ENCODE measurements at regions not wholly inside any gene's neighbourhood (a gene's known extent, or its start where the extent isn't known, plus 50 kb on each side); places are given as distances from the start of the nearest gene placed in this dataset.
"Not testable (repeated sequence)": the region's sequence is repeated elsewhere in the genome, so short reads cannot be mapped to it uniquely, and the experiment has no call there.

DNA sequence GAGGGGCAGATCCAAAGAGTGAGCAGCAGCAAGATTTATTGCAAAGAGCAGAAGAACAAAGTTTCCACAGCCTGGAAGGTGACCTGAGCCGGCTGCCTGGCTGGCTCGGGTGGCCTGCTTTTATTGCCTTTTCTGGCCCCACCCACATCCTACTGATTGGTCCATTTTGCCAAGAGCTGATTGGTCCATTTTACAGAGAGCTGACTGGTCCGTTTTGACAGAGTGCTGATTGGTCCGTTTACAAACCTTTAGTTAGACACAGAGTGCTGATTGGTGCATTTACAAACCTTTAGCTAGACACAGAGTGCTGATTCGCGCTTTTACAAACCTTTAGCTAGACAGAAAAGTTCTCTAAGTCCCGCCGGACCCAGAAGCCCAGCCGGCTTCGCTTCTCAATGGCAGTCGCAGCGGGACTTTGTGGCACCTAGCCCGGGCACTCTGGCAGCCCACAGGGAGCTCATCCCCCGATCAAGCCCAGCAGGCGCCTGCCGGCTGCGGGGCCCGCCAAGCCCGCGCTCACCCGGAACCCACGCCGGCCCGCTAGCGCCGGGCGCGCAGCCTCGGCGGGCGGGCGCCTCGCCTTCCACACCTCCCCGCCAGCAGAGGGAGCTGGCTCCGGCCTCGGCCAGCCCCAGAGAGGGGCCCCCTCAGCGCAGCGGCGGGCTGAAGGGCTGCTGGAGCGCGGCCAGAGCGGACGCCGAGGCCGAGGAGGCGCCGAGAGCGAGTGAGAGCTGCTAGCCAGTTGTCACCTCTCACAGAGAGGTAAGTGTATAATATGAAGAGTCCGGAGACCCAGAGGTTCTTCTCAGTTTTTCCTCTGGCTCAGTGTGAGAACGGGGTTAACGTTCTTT lies 339.2 kb downstream of the CHL1 start:
- no peak for FAIRE-seq
- no peak for DNase-seq (ENCODE audit: insufficient read length)
- TF ChIP-seq TAF1 (IDR thresholded peaks at IDR 0.05; ENCODE audit: borderline replicate concordance, low read depth, low read length) (no peak), POLR2A (IDR thresholded peaks at IDR 0.05; ENCODE audit: low read depth, low read length) (no peak), POLR2AphosphoS5 (IDR thresholded peaks at IDR 0.05; ENCODE audit: low read depth, low read length) (no peak)

GRCh38 chr3:536417-536813 lies 339.9 kb downstream of the CHL1 start:
- no peak for FAIRE-seq
- TF ChIP-seq POLR2A (IDR thresholded peaks at IDR 0.05; ENCODE audit: low read depth, low read length) = no peak
- TF ChIP-seq TAF1 (IDR thresholded peaks at IDR 0.05; ENCODE audit: borderline replicate concordance, low read depth, low read length) = no peak
- DNase-seq (ENCODE audit: insufficient read length) = no peak

DNA sequence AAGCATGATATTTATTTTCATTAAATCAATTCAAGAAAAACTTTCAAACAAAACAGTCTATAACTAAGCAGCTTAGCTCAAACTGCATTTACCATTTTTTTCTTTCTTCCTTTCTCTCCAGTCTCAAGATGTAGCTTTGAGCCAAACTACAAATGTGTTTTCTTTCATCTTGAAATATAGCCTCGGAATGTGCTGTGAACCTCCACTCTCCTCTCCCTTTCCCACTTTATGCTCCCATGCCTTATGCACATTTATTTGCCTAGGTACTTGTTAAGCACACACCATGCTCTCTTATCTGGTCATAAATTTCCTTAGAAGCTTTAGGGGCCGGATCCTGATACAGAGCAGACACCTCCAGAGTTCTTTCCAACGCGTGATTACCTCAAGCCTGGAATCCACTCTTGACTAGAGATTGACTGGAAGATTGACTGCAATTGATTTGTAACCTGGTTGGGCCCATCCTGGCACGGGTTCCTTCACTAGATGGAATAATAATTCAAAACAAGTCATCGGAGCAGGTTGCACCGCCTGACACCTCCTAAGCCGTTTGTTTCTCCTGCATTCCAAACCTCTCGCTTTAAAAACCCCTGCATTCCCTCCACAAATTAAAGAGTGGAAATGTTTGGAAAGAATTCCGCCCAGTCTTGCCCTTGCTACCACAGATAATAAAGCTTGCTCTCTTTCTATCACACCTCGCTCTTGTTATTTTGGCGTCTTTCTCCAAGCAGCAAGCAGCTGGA lies 344.7 kb downstream of the CHL1 start:
- no peak for TF ChIP-seq TAF1 (IDR thresholded peaks at IDR 0.05; ENCODE audit: borderline replicate concordance, low read depth, low read length)
- TF ChIP-seq POLR2AphosphoS5 (IDR thresholded peaks at IDR 0.05; ENCODE audit: low read depth, low read length) = no peak
- no peak for TF ChIP-seq POLR2A (IDR thresholded peaks at IDR 0.05; ENCODE audit: low read depth, low read length)
- DNase-seq (ENCODE audit: insufficient read length) = no peak
- FAIRE-seq = no peak

- FAIRE-seq = no peak
- TF ChIP-seq TAF1 (IDR thresholded peaks at IDR 0.05; ENCODE audit: borderline replicate concordance, low read depth, low read length) (no peak), POLR2AphosphoS5 (IDR thresholded peaks at IDR 0.05; ENCODE audit: low read depth, low read length) (no peak), POLR2A (IDR thresholded peaks at IDR 0.05; ENCODE audit: low read depth, low read length) (no peak)
- DNase-seq (ENCODE audit: insufficient read length) = no peak
These were observed 345.5 kb downstream of the CHL1 start for GRCh38 chr3:542021-542420.

DNA sequence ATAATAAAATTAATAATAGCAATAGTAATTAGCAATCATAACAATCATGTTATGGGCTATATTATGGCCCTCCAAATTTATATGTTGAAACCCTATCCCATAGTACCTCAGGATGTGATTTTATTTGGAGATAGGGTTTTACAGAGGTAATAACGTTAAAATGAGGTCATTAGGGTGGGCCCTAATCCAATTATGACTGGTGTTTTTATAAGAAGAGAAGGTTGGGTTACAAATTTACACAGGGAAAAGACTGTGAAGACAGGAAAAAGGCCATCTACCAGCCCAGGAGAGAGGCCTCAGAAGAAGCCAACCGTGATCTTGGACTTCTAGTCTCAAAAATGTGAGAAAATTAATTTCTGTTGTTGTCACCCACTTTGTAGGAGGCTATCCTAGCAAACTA lies 353.1 kb downstream of the CHL1 start:
- no peak for DNase-seq (ENCODE audit: insufficient read length)
- TF ChIP-seq POLR2A (IDR thresholded peaks at IDR 0.05; ENCODE audit: low read depth, low read length) (no peak), TAF1 (IDR thresholded peaks at IDR 0.05; ENCODE audit: borderline replicate concordance, low read depth, low read length) (no peak), POLR2AphosphoS5 (IDR thresholded peaks at IDR 0.05; ENCODE audit: low read depth, low read length) (no peak)
- no peak for FAIRE-seq

DNA sequence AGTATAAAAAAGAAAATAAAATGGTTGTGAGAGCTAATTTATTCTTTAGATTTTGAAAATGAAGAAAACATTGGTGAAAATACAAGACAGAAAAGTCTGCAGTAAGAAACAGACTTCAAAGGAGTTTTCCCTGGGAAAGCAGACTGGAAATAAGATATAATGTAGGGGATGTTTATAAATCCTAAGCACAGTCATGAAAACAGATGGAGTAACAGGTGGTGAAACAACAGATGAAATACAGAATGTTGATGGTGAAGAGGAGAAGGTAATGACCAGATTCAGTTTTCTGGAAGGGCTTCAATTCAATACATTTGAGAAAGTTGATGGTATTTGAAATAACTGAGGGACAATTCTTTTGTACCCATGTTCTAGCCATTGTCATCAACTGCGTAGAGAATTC lies 353.9 kb downstream of the CHL1 start:
- DNase-seq (ENCODE audit: insufficient read length) (no peak), FAIRE-seq (no peak)
- TF ChIP-seq TAF1 (IDR thresholded peaks at IDR 0.05; ENCODE audit: borderline replicate concordance, low read depth, low read length) (no peak), POLR2A (IDR thresholded peaks at IDR 0.05; ENCODE audit: low read depth, low read length) (no peak), POLR2AphosphoS5 (IDR thresholded peaks at IDR 0.05; ENCODE audit: low read depth, low read length) (no peak)

GRCh38 chr3:557972-558371 lies 361.4 kb downstream of the CHL1 start:
- FAIRE-seq = no peak
- DNase-seq (ENCODE audit: insufficient read length) = no peak
- no peak for TF ChIP-seq POLR2AphosphoS5 (IDR thresholded peaks at IDR 0.05; ENCODE audit: low read depth, low read length)
- TF ChIP-seq POLR2A (IDR thresholded peaks at IDR 0.05; ENCODE audit: low read depth, low read length) = no peak
- no peak for TF ChIP-seq TAF1 (IDR thresholded peaks at IDR 0.05; ENCODE audit: borderline replicate concordance, low read depth, low read length)

DNA sequence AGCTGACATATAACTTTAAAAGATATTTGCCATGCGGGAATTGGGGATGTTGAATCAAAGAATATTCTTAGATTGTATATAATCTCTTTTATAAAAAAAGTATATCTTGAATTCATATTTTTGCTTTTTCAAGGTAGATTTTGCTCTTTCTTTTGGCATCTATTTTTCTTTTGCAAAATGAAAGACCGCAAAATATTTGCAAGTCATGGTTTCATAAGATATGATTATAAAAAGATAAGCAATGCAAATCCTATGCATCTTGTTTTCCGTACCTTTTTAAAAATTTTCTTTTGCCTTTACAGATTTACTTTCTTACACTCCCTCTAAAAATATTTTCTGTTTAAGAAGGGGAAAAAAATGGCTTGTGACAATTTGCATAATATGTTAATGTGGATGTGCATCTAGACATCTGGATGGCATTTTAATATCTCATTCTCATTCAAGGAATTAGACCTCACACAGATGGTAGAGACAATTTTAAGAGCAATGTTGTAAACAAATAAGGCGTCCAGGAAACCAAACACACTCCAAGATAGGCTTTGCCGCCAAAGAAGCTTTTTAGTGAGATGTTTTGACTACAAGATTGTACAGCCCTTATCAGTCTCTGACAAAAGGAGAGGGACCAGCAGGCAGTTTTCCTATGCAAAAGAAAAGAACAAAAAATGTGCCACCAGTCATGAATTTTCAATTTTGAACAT lies 371.1 kb downstream of the CHL1 start:
- DNase-seq (ENCODE audit: insufficient read length) (no peak), FAIRE-seq (no peak)
- TF ChIP-seq POLR2AphosphoS5 (IDR thresholded peaks at IDR 0.05; ENCODE audit: low read depth, low read length) (no peak), TAF1 (IDR thresholded peaks at IDR 0.05; ENCODE audit: borderline replicate concordance, low read depth, low read length) (no peak), POLR2A (IDR thresholded peaks at IDR 0.05; ENCODE audit: low read depth, low read length) (no peak)

GRCh38 chr3:579529-579928 lies 383.0 kb downstream of the CHL1 start:
- FAIRE-seq; DNase-seq (ENCODE audit: insufficient read length): not testable (repeated sequence)

DNA sequence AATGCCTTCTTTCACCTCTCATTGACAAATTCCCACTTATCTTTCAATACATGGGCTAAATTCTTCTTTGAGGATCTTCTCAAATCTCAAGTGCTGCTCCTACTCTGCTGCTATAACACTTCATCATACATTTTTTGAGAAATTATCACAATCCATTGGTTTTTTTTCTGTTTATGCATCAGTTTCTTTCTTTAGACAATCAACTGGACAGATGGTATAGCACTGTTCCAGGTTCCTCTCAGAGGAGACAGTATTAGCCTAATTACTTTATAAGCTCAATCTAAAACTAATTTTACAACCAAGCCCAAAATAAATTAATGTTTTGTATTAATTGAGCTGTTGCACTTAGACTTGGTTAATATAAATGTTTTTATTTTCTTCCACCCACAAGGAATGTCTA lies 392.5 kb downstream of the CHL1 start:
- not testable (repeated sequence) for DNase-seq (ENCODE audit: insufficient read length); FAIRE-seq

GRCh38 chr3:597304-597703 lies 400.7 kb downstream of the CHL1 start:
- not testable (repeated sequence) for DNase-seq (ENCODE audit: insufficient read length); FAIRE-seq

DNA sequence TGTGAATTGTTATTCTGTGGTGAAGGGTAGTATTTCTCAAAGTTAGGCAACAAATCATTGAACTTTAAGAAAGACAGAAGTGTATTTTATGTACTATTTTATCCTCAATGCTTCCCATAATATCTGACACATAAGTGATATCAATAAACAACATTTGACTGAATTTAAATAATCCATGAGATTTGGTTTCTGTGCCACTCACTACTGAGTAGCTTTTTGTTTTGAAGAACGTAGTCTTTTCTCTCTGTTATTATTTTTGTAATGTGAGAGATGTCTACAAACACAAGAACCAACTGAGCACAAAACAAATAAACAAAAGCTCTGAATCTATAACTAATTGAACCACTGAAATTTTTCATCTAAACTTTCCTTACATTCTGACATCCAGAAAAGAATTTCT lies 401.2 kb downstream of the CHL1 start:
- not testable (repeated sequence) for FAIRE-seq; DNase-seq (ENCODE audit: insufficient read length)

- DNase-seq (ENCODE audit: insufficient read length); FAIRE-seq: not testable (repeated sequence)
These were observed 410.9 kb downstream of the CHL1 start for GRCh38 chr3:607480-607879.
